H1 (cell line): ENCODE measurements at regions not wholly inside any gene's neighbourhood (a gene's known extent, or its start where the extent isn't known, plus 50 kb on each side); places are given as distances from the start of the nearest gene placed in this dataset.

Source experiments
- CTCF ChIA-PET: fragments of 300-600 bp; sonication (Branson Sonifier 250); formaldehyde crosslinking; loops from one replicate; lab custom pipeline; 2021; ENCODE audit not compliant: partially characterized antibody; lab: Charles Lee
- POLR2A ChIA-PET: fragments of 300-600 bp; sonication (Branson Sonifier 250); formaldehyde crosslinking; loops from one replicate; lab custom pipeline; 2021; ENCODE audit warnings: inconsistent platforms; ENCODE audit not compliant: partially characterized antibody; lab: Charles Lee
- DNase-seq, 2 experiments: peaks; one replicate each; pipeline versions ENCODE4 v3.0.0 to v3.0.0-alpha.2; 2010 to 2022; ENCODE audit warnings: low spot score in 2 of 2, low read depth in 1 of 2, mixed read lengths in 1 of 2
- FAIRE-seq: peaks from 2 replicates; lab custom pipeline; 2011; peaks lifted over from hg19 to GRCh38; lab: Jason Lieb, UNC
- H2AFZ ChIP-seq: 2 replicates; pipeline ENCODE4 v1.8.1; 2012; ENCODE audit warnings: low read length, inconsistent platforms
- H2AK5ac ChIP-seq: 2 replicates; pipeline ENCODE4 v1.6.1; 2013; ENCODE audit warnings: low read depth, low read length
- H2BK120ac ChIP-seq: replicated peaks from 2 replicates; pipeline ENCODE3; 2013; ENCODE audit warnings: low read depth, low read length, inconsistent platforms
- H2BK12ac ChIP-seq: 2 replicates; pipeline ENCODE4 v1.6.1; 2013; ENCODE audit warnings: low read depth, low read length
- H2BK15ac ChIP-seq: 2 replicates; pipeline ENCODE4 v1.6.1; 2013; ENCODE audit warnings: low read length
- H2BK20ac ChIP-seq: 2 replicates; pipeline ENCODE4 v1.6.1; 2013; ENCODE audit warnings: low read length
- H2BK5ac ChIP-seq: 2 replicates; pipeline ENCODE4 v1.6.1; 2013; ENCODE audit warnings: low read depth, low read length
- H3K14ac ChIP-seq: 2 replicates; pipeline ENCODE4 v1.6.1; 2013; ENCODE audit warnings: inconsistent platforms; ENCODE audit not compliant: insufficient read length
- H3K18ac ChIP-seq: 2 replicates; pipeline ENCODE4 v1.6.1; 2013; ENCODE audit warnings: low read length; ENCODE audit errors: extremely low read depth
- H3K23ac ChIP-seq: 2 replicates; pipeline ENCODE4 v1.6.1; 2013; ENCODE audit warnings: inconsistent platforms; ENCODE audit not compliant: insufficient read length
- H3K23me2 ChIP-seq: 2 replicates; pipeline ENCODE4 v1.6.1; 2013; ENCODE audit warnings: low read depth, low read length
- H3K27ac ChIP-seq: 2 replicates; pipeline ENCODE4 v1.6.1; 2011; ENCODE audit warnings: low read depth, low read length, inconsistent platforms
- H3K27me3 ChIP-seq, 4 experiments: replicated peaks in 1 of 4; 1 replicate in 1 of 4; 2 replicates in 3 of 4; pipeline versions ENCODE4 v1.6.1 to v1.8.1; 2011 to 2013; ENCODE audit warnings: low read length in 3 of 4, mild to moderate bottlenecking in 3 of 4, inconsistent platforms in 2 of 4, mixed read lengths in 2 of 4, moderate library complexity in 1 of 4; ENCODE audit not compliant: control insufficient read depth in 3 of 4, insufficient read depth in 3 of 4; ENCODE audit errors: extremely low read depth in 1 of 4
- H3K36me3 ChIP-seq, 4 experiments: 2 replicates each; pipeline versions ENCODE4 v1.6.1 to v1.8.1; 2011 to 2013; ENCODE audit warnings: mild to moderate bottlenecking in 4 of 4, low read length in 3 of 4, moderate library complexity in 2 of 4, control low read depth in 1 of 4, inconsistent platforms in 1 of 4; ENCODE audit not compliant: insufficient read depth in 4 of 4, control insufficient read depth in 2 of 4
- H3K4ac ChIP-seq: replicated peaks from 2 replicates; pipeline ENCODE3; 2013; ENCODE audit warnings: low read length, low read depth, mixed read lengths, inconsistent platforms; ENCODE audit not compliant: insufficient read length
- H3K4me1 ChIP-seq, 4 experiments: replicated peaks in 1 of 4; 1 replicate in 1 of 4; 2 replicates in 3 of 4; pipeline versions ENCODE4 v1.6.1 to v1.8.1; 2011 to 2013; ENCODE audit warnings: low read length in 3 of 4, inconsistent platforms in 2 of 4, mixed read lengths in 1 of 4; ENCODE audit not compliant: insufficient read depth in 4 of 4, control insufficient read depth in 3 of 4
- H3K4me2 ChIP-seq, 2 experiments: 2 replicates each; pipeline versions ENCODE4 v1.6.1 to v1.8.1; 2011 to 2013; ENCODE audit warnings: low read depth in 2 of 2, low read length in 2 of 2, control low read depth in 1 of 2, inconsistent platforms in 1 of 2, mild to moderate bottlenecking in 1 of 2; ENCODE audit not compliant: insufficient read depth in 1 of 2
- H3K4me3 ChIP-seq, 4 experiments: fragments of 200-600, 300-600 bp in 1 of 4; sonication (generic), shearing (Covaris generic), sonication (Bioruptor Twin) in 1 of 4; 2 replicates each; pipeline versions ENCODE4 v1.5.1 to v1.8.1; 2011 to 2016; ENCODE audit warnings: low read length in 4 of 4, low read depth in 3 of 4, control low read depth in 2 of 4, inconsistent platforms in 2 of 4, mild to moderate bottlenecking in 2 of 4, mixed read lengths in 1 of 4, moderate library complexity in 1 of 4; ENCODE audit not compliant: insufficient read depth in 2 of 4; ENCODE audit errors: extremely low read depth in 1 of 4
- H3K56ac ChIP-seq: replicated peaks from 2 replicates; pipeline ENCODE3; 2013; ENCODE audit warnings: low read depth, mild to moderate bottlenecking, mixed read lengths, low read length, inconsistent platforms; ENCODE audit not compliant: insufficient read length
- H3K79me1 ChIP-seq: 2 replicates; pipeline ENCODE4 v1.6.1; 2013; ENCODE audit warnings: low read depth, low read length, control low read depth
- H3K79me2 ChIP-seq, 2 experiments: 2 replicates each; pipeline versions ENCODE4 v1.6.1 to v1.8.1; 2012 to 2013; ENCODE audit warnings: low read length in 2 of 2, mild to moderate bottlenecking in 2 of 2, inconsistent platforms in 1 of 2; ENCODE audit not compliant: insufficient read depth in 2 of 2, control insufficient read depth in 1 of 2
- H3K9ac ChIP-seq, 4 experiments: replicated peaks in 1 of 4; 1 replicate in 1 of 4; 2 replicates in 3 of 4; pipeline versions ENCODE4 v1.6.1 to v1.8.1; 2011 to 2013; ENCODE audit warnings: low read depth in 3 of 4, low read length in 3 of 4, control low read depth in 2 of 4, mild to moderate bottlenecking in 2 of 4, moderate library complexity in 2 of 4, inconsistent platforms in 1 of 4; ENCODE audit errors: extremely low read depth in 1 of 4
- H3K9me3 ChIP-seq, 2 experiments: 2 replicates each; pipeline versions ENCODE4 v1.6.1 to v1.8.1; 2012 to 2013; ENCODE audit warnings: mild to moderate bottlenecking in 2 of 2, moderate library complexity in 2 of 2, control low read depth in 1 of 2, inconsistent platforms in 1 of 2, low read depth in 1 of 2, low read length in 1 of 2, mixed read lengths in 1 of 2; ENCODE audit not compliant: insufficient read depth in 2 of 2
- H4K20me1 ChIP-seq, 2 experiments: replicated peaks in 1 of 2; 2 replicates each; pipeline versions ENCODE3 to v1.8.1; 2011 to 2013; ENCODE audit warnings: inconsistent platforms in 2 of 2, low read length in 2 of 2, mild to moderate bottlenecking in 1 of 2; ENCODE audit not compliant: insufficient read depth in 2 of 2, control insufficient read depth in 1 of 2
- H4K5ac ChIP-seq: 2 replicates; pipeline ENCODE4 v1.6.1; 2013; ENCODE audit warnings: low read length, low read depth, mixed read lengths, inconsistent platforms; ENCODE audit not compliant: insufficient read length
- H4K8ac ChIP-seq: 2 replicates; pipeline ENCODE4 v1.8.0; 2013; ENCODE audit warnings: mild to moderate bottlenecking, moderate library complexity, low read length, inconsistent platforms; ENCODE audit not compliant: insufficient read depth; ENCODE audit errors: extremely low read depth
- H4K91ac ChIP-seq: replicated peaks from 2 replicates; pipeline ENCODE3; 2013; ENCODE audit warnings: low read length, mixed read lengths, inconsistent platforms; ENCODE audit not compliant: insufficient read length
- CTBP2 ChIP-seq: IDR thresholded peaks from 2 replicates; pipeline ENCODE4 v1.7.0; 2011; ENCODE audit warnings: borderline replicate concordance, mild to moderate bottlenecking, moderate library complexity, mixed read lengths, low read length; ENCODE audit not compliant: insufficient read depth, insufficient read length
- EP300 ChIP-seq, 2 experiments: IDR thresholded peaks; 1 replicate in 1 of 2; 2 replicates in 1 of 2; pipeline ENCODE4 v1.6.1; 2011 to 2012; ENCODE audit warnings: low read depth in 2 of 2, low read length in 2 of 2, mild to moderate bottlenecking in 2 of 2, borderline replicate concordance in 1 of 2, inconsistent platforms in 1 of 2, moderate library complexity in 1 of 2
- KDM4A ChIP-seq: IDR thresholded peaks from one replicate; pipeline ENCODE4 v1.7.1; 2012; ENCODE audit warnings: low read depth, mild to moderate bottlenecking, moderate library complexity, low read length, inconsistent platforms; ENCODE audit not compliant: severe bottlenecking
- MAX ChIP-seq: IDR thresholded peaks from 2 replicates; pipeline ENCODE4 v1.6.1; 2012; ENCODE audit warnings: inconsistent platforms
- POLR2AphosphoS5 ChIP-seq: IDR thresholded peaks from 2 replicates; pipeline ENCODE4 v1.6.1; 2011; ENCODE audit warnings: low read depth, low read length
- SIN3A ChIP-seq, 2 experiments: IDR thresholded peaks in 1 of 2; conservative IDR thresholded peaks in 1 of 2; 2 replicates each; pipeline ENCODE4 v1.6.1; 2011 to 2012; ENCODE audit warnings: low read length in 2 of 2, improper control_type of control experiment in 1 of 2, low read depth in 1 of 2, mild to moderate bottlenecking in 1 of 2
- SP1 ChIP-seq: IDR thresholded peaks from 2 replicates; pipeline ENCODE4 v1.6.1; 2011; ENCODE audit warnings: low read depth, low read length
- SRF ChIP-seq: IDR thresholded peaks from 2 replicates; pipeline ENCODE4 v1.6.1; 2011; ENCODE audit warnings: mild to moderate bottlenecking, low read depth, low read length, moderate library complexity
- SUZ12 ChIP-seq: fragments of 200-600 bp; sonication (generic); IDR thresholded peaks from 2 replicates; pipeline ENCODE4 v1.6.1; 2012; ENCODE audit warnings: mild to moderate bottlenecking, inconsistent platforms, low read length, moderate library complexity, mixed read lengths
- TAF7 ChIP-seq: optimal IDR thresholded peaks from 2 replicates; pipeline ENCODE3; 2011; ENCODE audit warnings: low read depth, mild to moderate bottlenecking, inconsistent platforms, low read length, moderate library complexity, borderline replicate concordance
- TBP ChIP-seq: IDR thresholded peaks from 2 replicates; pipeline ENCODE4 v1.6.1; 2011; ENCODE audit warnings: low read depth, low read length, improper control_type of control experiment
- TCF12 ChIP-seq: IDR thresholded peaks from 2 replicates; pipeline ENCODE4 v1.6.1; 2011; ENCODE audit warnings: low read depth, mild to moderate bottlenecking, low read length
- WGBS, 2 experiments: shearing (Covaris generic) in 1 of 2; methylation state at CpG; one replicate each; pipeline versions ENCODE4 v1.1.6 to v1.1.7; 2013 to 2015; ENCODE audit warnings: low lambda C conversion rate in 2 of 2, mixed read lengths in 2 of 2, inconsistent platforms in 1 of 2, low coverage in 1 of 2, missing lambda C conversion rate in 1 of 2; ENCODE audit not compliant: insufficient replicate concordance in 2 of 2, insufficient coverage in 1 of 2, insufficient read length in 1 of 2; ENCODE audit errors: extremely low coverage in 1 of 2, missing lambda C conversion rate in 1 of 2; 5-methylcytosine and 5-hydroxymethylcytosine counted together

GRCh38 chr7:8380130-8380529 lies 53.3 kb upstream of the NXPH1 start:
- no peak overlapping the region for H3K14ac ChIP-seq
- 90% methylated on average over 1 of the region's 1 CpG; no CpG with 5 or more reads in 1 of the 2 experiments for WGBS, 2 experiments
- TF ChIP-seq EP300 (IDR thresholded peaks at IDR 0.05; ENCODE audit: borderline replicate concordance in 1 of 2, low read depth in 2 of 2, low read length in 2 of 2) (no peak), TCF12 (no peak), CTBP2 (no peak), TBP (no peak), SIN3A (conservative IDR thresholded peaks at IDR 0.05 in 1 of 2, IDR thresholded peaks at IDR 0.05 in 1 of 2; ENCODE audit: low read depth in 1 of 2, low read length in 2 of 2) (no peak), POLR2AphosphoS5 (no peak), KDM4A (no peak), SP1 (no peak), SRF (no peak), SUZ12 (no peak), TAF7 (no peak), MAX (no peak)

More at GRCh38 chr7:8380130-8380529, 53.3 kb upstream of the NXPH1 start:
- Histone ChIP-seq H3K4me1 (peaks cover 0 to 5% (median 3%) of the 10 kb centered on the region in 4 experiments; a peak in 4 of 7 replicates), H3K23me2 (no peaks in the 10 kb centered on the region), H2BK20ac (no peak overlapping the region), H3K79me1 (no peaks in the 10 kb centered on the region), H3K79me2 (no peaks in the 10 kb centered on the region), H3K4me3 (no peak overlapping the region), H4K5ac (no peak overlapping the region), H3K56ac (no peak overlapping the region), H2AK5ac (no peak overlapping the region), H4K8ac (no peak overlapping the region), H3K36me3 (no peaks in the 10 kb centered on the region), H3K23ac (no peak overlapping the region), H2BK120ac (no peak overlapping the region), H4K20me1 (no peaks in the 10 kb centered on the region), H3K27me3 (no peaks in the 10 kb centered on the region), H3K4ac (no peak overlapping the region), H4K91ac (no peak overlapping the region), H3K18ac (no peak overlapping the region), H2BK5ac (no peak overlapping the region), H2BK15ac (no peak overlapping the region), H3K27ac (no peak overlapping the region), H2AFZ (no peak overlapping the region), H3K4me2 (no peak overlapping the region), H3K9ac (no peak overlapping the region), H3K9me3 (no peaks in the 10 kb centered on the region), H2BK12ac (no peak overlapping the region)
- POLR2A ChIA-PET = interaction anchor here (1.9 kb wide), 1 partner anchor 8 kb away, joined by 4 read pairs; no protein-coding TSS in a partner anchor
- DNase-seq (no peak), FAIRE-seq (no peak)
- CTCF ChIA-PET = interaction anchor here (1.3 kb wide), 1 partner anchor 84 kb away, joined by 3 read pairs; no protein-coding TSS in a partner anchor
